B cell (primary cell): ENCODE measurements at regions not wholly inside any gene's neighbourhood (a gene's known extent, or its start where the extent isn't known, plus 50 kb on each side); places are given as distances from the start of the nearest gene placed in this dataset.

Experiments
- ATAC-seq: fragments of 200-7000 bp; cut with Tn5 transposase; one replicate; pipeline ENCODE4 v1.10.0; 2021; ENCODE audit warnings: low read depth, mild to moderate bottlenecking, moderate number of reproducible peaks, moderate library complexity
- CTCF ChIA-PET: fragments of 350-600 bp; sonication (Branson Sonifier 250); formaldehyde crosslinking; loops from one replicate; lab custom pipeline; 2021; ENCODE audit warnings: antibody characterized with exemption, inconsistent platforms; lab: Charles Lee
- POLR2A ChIA-PET: fragments of 350-600 bp; sonication (Branson Sonifier 250); formaldehyde crosslinking; loops from one replicate; lab custom pipeline; 2021; ENCODE audit warnings: antibody characterized with exemption; lab: Charles Lee
- DNase-seq: peaks from one replicate; pipeline ENCODE4 v3.0.0; 2013
- H2AFZ ChIP-seq: 2 replicates; pipeline ENCODE4 v1.6.1; 2012; ENCODE audit warnings: mild to moderate bottlenecking, low read depth, low read length; ENCODE audit not compliant: insufficient read depth, poor library complexity, severe bottlenecking
- H3K27ac ChIP-seq, 2 donors: 1 replicate in 1 of 2; 2 replicates in 1 of 2; pipeline ENCODE4 v1.5.1; 2012 to 2013; ENCODE audit warnings: low read length in 2 of 2, mild to moderate bottlenecking in 2 of 2, moderate library complexity in 1 of 2
- H3K27me3 ChIP-seq, 4 experiments: fragments of 200-600 bp in 1 of 4; sonication (generic) in 1 of 4; replicated peaks in 1 of 4; 1 replicate in 2 of 4; 2 replicates in 2 of 4; pipeline versions ENCODE4 v1.6.1 to v1.7.0; 2013 to 2016; ENCODE audit warnings: low read length in 3 of 4, mild to moderate bottlenecking in 2 of 4, mixed read lengths in 1 of 4, moderate library complexity in 1 of 4; ENCODE audit not compliant: insufficient read depth in 4 of 4, control insufficient read depth in 3 of 4; ENCODE audit errors: control extremely low read depth in 1 of 4
- H3K36me3 ChIP-seq, 2 experiments: replicated peaks in 1 of 2; 1 replicate in 1 of 2; 2 replicates in 1 of 2; pipeline versions ENCODE4 v1.6.1 to v1.7.1; 2013; ENCODE audit warnings: low read length in 1 of 2; ENCODE audit not compliant: insufficient read depth in 2 of 2, control insufficient read depth in 1 of 2; ENCODE audit errors: control extremely low read depth in 1 of 2, extremely low read depth in 1 of 2
- H3K4me1 ChIP-seq, 2 donors: fragments of 200-600 bp in 1 of 2; sonication (generic) in 1 of 2; 1 replicate in 1 of 2; 2 replicates in 1 of 2; pipeline versions ENCODE4 v1.5.1 to v1.6.1; 2013 to 2017; ENCODE audit warnings: low read length in 2 of 2; ENCODE audit not compliant: control insufficient read depth in 2 of 2, insufficient read depth in 2 of 2
- H3K4me2 ChIP-seq: replicated peaks from 2 replicates; pipeline ENCODE3; 2012; ENCODE audit warnings: mild to moderate bottlenecking, low read depth, low read length; ENCODE audit not compliant: poor library complexity, severe bottlenecking
- H3K4me3 ChIP-seq, 5 experiments: fragments of 200-600 bp in 1 of 5; sonication (generic) in 1 of 5; 1 replicate in 3 of 5; 2 replicates in 2 of 5; pipeline versions ENCODE4 v1.5.1 to v1.7.0; 2011 to 2016; ENCODE audit warnings: low read length in 4 of 5, mild to moderate bottlenecking in 4 of 5, low read depth in 2 of 5, control low read depth in 1 of 5, moderate library complexity in 1 of 5; ENCODE audit not compliant: insufficient read depth in 1 of 5; ENCODE audit errors: control extremely low read depth in 1 of 5, extremely low read depth in 1 of 5
- H3K79me2 ChIP-seq: fragments of 200-600 bp; sonication (generic); one replicate; pipeline ENCODE4 v1.6.0; 2016; ENCODE audit warnings: low read length; ENCODE audit not compliant: control insufficient read depth, insufficient read depth
- H3K9ac ChIP-seq: fragments of 200-600 bp; sonication (generic); 2 replicates; pipeline ENCODE4 v1.6.1; 2017; ENCODE audit warnings: mild to moderate bottlenecking, low read length, moderate library complexity
- H3K9me3 ChIP-seq, 3 donors: one replicate each; pipeline versions ENCODE4 v1.6.1 to v1.7.1; 2013; ENCODE audit warnings: low read length in 2 of 3; ENCODE audit not compliant: control insufficient read depth in 2 of 3, insufficient read depth in 1 of 3; ENCODE audit errors: control extremely low read depth in 1 of 3
- H4K20me1 ChIP-seq: 2 replicates; pipeline ENCODE4 v1.6.0; 2012; ENCODE audit warnings: mild to moderate bottlenecking, low read length; ENCODE audit not compliant: insufficient read depth, control insufficient read depth, poor library complexity, severe bottlenecking
- H3K27ac Mint-ChIP-seq: one replicate; pipeline ENCODE4 v1.8.0; 2021; ENCODE audit warnings: mixed read lengths
- H3K27me3 Mint-ChIP-seq: one replicate; pipeline ENCODE4 v1.8.0; 2021; ENCODE audit warnings: mixed read lengths
- H3K4me1 Mint-ChIP-seq: one replicate; pipeline ENCODE4 v1.8.0; 2021; ENCODE audit warnings: mixed read lengths
- H3K4me3 Mint-ChIP-seq: one replicate; pipeline ENCODE4 v1.8.0; 2021; ENCODE audit warnings: mixed read lengths
- H3K9me3 Mint-ChIP-seq: one replicate; pipeline ENCODE4 v1.8.0; 2022; ENCODE audit warnings: mixed read lengths; ENCODE audit not compliant: insufficient read depth
- EZH2 ChIP-seq: IDR thresholded peaks from 2 replicates; pipeline ENCODE4 v1.6.1; 2012; ENCODE audit warnings: borderline replicate concordance, low read depth, mild to moderate bottlenecking, moderate library complexity, low read length; ENCODE audit not compliant: insufficient read depth, poor library complexity, severe bottlenecking
- WGBS: methylation state at CpG from one replicate; pipeline ENCODE4 v1.1.5; 2013; ENCODE audit warnings: missing lambda C conversion rate; ENCODE audit not compliant: insufficient coverage; 5-methylcytosine and 5-hydroxymethylcytosine counted together
- intact Hi-C: fragments of 100-400 bp; cut with micrococcal nuclease; formaldehyde crosslinking; loops from one replicate; pipeline ENCODE4 v1.10.0; 2022
- TF ChIP-seq, protein P1 (sequence below): fragments of 200-600 bp; IDR thresholded peaks from one replicate; pipeline ENCODE4 v1.8.0; 2022; ENCODE audit warnings: antibody characterized with exemption, mild to moderate bottlenecking

DNA sequence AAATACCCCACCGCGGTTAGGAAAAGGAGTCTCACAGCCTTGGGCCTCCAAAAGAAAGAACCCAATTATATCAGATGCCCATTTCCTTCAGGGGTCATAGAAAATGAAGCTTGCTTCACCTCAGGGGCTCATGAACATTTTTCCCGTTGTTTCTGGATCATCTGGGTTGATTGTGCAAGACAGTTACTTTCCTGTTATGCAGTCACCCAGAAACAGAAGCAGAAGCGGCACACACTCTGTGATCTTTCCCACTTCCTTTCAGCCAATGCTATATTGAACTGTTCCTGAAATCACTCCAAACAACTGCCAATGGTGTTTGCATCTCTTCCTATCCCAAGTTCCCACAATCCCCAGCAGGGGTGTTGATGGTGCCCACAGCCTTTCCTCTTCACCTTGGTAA, 295.6 kb upstream of the RASGRP1 start:
- ChIA-PET POLR2A (no interaction called here), CTCF (no interaction called here)
- Histone ChIP-seq H2AFZ (no peak overlapping the region), H3K79me2 (no peaks in the 10 kb centered on the region), H3K36me3 (no peaks in the 10 kb centered on the region), H3K9ac (no peak overlapping the region), H3K4me3 (no peak overlapping the region), H3K9me3 (no peaks in the 10 kb centered on the region), H3K27ac (no peak overlapping the region), H3K27me3 (no peaks in the 10 kb centered on the region), H4K20me1 (no peaks in the 10 kb centered on the region), H3K4me2 (no peak overlapping the region), H3K4me1 (no peaks in the 10 kb centered on the region)
- no peak overlapping the region for H3K27ac Mint-ChIP-seq
- TF ChIP-seq, protein P1, sequence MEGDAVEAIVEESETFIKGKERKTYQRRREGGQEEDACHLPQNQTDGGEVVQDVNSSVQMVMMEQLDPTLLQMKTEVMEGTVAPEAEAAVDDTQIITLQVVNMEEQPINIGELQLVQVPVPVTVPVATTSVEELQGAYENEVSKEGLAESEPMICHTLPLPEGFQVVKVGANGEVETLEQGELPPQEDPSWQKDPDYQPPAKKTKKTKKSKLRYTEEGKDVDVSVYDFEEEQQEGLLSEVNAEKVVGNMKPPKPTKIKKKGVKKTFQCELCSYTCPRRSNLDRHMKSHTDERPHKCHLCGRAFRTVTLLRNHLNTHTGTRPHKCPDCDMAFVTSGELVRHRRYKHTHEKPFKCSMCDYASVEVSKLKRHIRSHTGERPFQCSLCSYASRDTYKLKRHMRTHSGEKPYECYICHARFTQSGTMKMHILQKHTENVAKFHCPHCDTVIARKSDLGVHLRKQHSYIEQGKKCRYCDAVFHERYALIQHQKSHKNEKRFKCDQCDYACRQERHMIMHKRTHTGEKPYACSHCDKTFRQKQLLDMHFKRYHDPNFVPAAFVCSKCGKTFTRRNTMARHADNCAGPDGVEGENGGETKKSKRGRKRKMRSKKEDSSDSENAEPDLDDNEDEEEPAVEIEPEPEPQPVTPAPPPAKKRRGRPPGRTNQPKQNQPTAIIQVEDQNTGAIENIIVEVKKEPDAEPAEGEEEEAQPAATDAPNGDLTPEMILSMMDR: no peak
- TF ChIP-seq EZH2: no peak
- H3K27me3 Mint-ChIP-seq: peaks cover 3% of the 10 kb centered on the region
- no peak for DNase-seq
- H3K4me3 Mint-ChIP-seq: no peak overlapping the region
- 5% methylated on average over 2 of the region's 4 CpGs for WGBS
- intact Hi-C loops: no loop called here
- H3K9me3 Mint-ChIP-seq: no peaks in the 10 kb centered on the region
- ATAC-seq: no peak
- H3K4me1 Mint-ChIP-seq: no peaks in the 10 kb centered on the region

DNA sequence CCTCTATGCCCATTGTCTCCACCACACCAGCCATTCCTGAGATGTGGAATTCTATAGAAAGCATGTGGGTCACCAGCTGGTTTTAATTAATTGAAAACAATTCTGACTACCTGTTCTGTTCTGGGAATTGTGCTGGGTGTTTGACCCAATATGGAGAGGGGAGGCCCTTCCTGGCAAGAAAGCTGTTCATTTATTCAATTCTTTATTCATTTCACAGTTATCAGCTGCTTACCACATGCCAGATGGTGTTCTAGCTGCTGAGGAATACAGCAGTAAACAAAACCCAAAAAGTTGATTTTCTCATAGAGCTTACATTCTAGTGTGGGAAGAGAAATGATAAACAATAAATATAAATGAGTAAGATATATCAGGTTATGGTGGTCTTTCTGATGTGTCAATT, 296.1 kb upstream of the RASGRP1 start:
- Histone ChIP-seq H3K27ac (no peak overlapping the region), H3K9me3 (no peaks in the 10 kb centered on the region), H3K27me3 (no peaks in the 10 kb centered on the region), H3K79me2 (no peaks in the 10 kb centered on the region), H3K4me3 (no peak overlapping the region), H3K9ac (no peak overlapping the region), H2AFZ (no peak overlapping the region), H3K36me3 (no peaks in the 10 kb centered on the region), H3K4me2 (no peak overlapping the region), H3K4me1 (no peaks in the 10 kb centered on the region), H4K20me1 (no peaks in the 10 kb centered on the region)
- H3K9me3 Mint-ChIP-seq: no peaks in the 10 kb centered on the region
- POLR2A ChIA-PET: no interaction called here
- no peak for DNase-seq
- no peaks in the 10 kb centered on the region for H3K4me1 Mint-ChIP-seq
- H3K4me3 Mint-ChIP-seq: no peak overlapping the region
- no peak for TF ChIP-seq EZH2
- TF ChIP-seq, protein P1: no peak
- CTCF ChIA-PET: no interaction called here
- intact Hi-C loops: no loop called here
- no peak overlapping the region for H3K27ac Mint-ChIP-seq
- peaks cover 3% of the 10 kb centered on the region for H3K27me3 Mint-ChIP-seq
- no peak for ATAC-seq
